ENCODE measurements at regions not wholly inside any gene's neighbourhood (a gene's known extent, or its start where the extent isn't known, plus 50 kb on each side); places are given as distances from the start of the nearest gene placed in this dataset.

DNA sequence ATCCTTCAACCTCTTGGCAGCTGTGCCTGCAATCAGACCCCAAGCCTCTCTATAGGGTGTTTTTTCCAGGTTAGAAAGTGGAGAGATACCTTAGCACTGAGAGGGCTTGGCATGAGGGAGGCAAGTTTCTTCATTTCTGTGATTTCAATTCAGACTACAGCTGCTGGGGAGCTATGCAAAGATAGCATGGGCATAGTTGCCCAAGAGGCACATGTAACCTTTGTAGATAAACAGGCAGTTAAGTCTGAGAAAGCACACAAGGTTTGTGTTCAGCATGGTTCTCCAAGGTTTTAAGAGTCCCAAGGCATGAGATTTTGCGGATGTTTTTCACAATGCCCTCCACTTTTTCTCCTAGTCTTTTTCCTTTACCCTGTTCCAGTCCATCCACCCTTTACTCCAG is 385.0 kb upstream of the ETAA1 start:
- intact Hi-C loops (cut with DNase I), result no loop called here
- no peak for DNase-seq

DNA sequence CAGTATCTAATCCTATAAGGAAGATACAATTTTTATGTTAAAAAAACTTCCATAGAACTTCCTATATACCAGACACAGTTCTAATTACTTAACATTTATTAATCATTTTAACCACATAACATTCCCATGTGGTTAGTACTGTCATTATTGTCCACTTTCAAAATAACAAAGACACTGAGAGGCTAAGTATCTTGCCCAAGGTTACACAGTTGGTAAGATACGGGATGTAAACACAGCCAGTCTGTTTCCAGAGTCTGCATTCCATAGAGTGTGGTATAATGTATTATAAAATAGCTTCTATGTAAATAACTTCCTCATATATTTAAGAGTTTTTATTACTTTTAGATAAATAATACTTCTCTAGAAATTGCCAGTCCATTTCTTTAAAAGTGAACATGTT is 383.3 kb upstream of the ETAA1 start:
- DNase-seq, result no peak
- intact Hi-C loops (cut with DNase I), result no loop called here

DNA sequence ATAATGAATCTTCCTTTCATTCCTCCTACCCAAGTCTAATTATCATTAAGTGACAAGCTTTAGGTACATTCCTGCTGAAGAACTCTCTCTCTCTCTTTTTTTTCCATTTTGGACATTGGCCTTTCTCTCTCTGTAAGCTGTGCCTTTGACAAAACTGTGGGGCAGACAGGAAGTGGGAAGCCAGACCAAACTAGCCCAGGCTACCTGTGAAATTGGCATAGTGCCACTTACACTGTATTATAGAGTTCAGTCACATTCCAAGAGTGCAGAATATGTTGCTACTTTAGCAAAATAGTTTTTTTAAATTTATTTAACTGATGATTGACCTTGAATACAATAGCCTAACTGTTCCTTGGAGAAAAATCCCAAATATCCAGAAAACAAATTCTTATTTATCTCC is 381.5 kb upstream of the ETAA1 start:
- intact Hi-C loops (cut with DNase I), result no loop called here
- DNase-seq, result no peak

- intact Hi-C loops (cut with DNase I), result no loop called here
- DNase-seq, result no peak
Observed at GRCh38 chr2:67018301-67018700, 378.8 kb upstream of the ETAA1 start.

- no peak for DNase-seq
- intact Hi-C loops (cut with DNase I), result no loop called here
Observed at GRCh38 chr2:67032076-67032475, 365.1 kb upstream of the ETAA1 start.

GRCh38 chr2:67036444-67036843 is 360.7 kb upstream of the ETAA1 start:
- DNase-seq, result no peak
- intact Hi-C loops (cut with DNase I), result no loop called here

DNA sequence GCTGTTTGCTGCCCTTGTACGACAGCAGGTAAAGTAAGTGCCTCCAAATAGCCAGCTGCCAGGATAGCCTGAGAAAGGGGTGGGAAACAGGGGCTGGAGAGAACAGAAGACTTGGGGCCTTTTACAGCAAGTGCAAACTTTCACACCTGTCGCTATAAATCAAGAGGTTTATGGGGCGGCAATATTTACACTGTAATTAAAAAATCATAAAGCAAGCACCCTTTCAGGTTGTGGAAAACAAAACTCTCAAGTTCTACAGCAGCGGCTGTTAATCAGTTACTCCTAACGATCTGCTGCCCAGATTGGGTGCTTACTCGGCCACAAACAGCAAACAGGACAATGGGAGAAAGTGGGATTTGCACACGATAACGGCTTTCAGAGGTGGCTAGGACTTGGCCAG is 359.5 kb upstream of the ETAA1 start:
- intact Hi-C loops (cut with DNase I), result no loop called here
- DNase-seq, result no peak

- no peak for DNase-seq
- intact Hi-C loops (cut with DNase I), result no loop called here
Observed at GRCh38 chr2:67038195-67038594, 358.9 kb upstream of the ETAA1 start.

GRCh38 chr2:67039058-67039457 is 358.1 kb upstream of the ETAA1 start:
- DNase-seq, result no peak
- intact Hi-C loops (cut with DNase I), result no loop called here

DNA sequence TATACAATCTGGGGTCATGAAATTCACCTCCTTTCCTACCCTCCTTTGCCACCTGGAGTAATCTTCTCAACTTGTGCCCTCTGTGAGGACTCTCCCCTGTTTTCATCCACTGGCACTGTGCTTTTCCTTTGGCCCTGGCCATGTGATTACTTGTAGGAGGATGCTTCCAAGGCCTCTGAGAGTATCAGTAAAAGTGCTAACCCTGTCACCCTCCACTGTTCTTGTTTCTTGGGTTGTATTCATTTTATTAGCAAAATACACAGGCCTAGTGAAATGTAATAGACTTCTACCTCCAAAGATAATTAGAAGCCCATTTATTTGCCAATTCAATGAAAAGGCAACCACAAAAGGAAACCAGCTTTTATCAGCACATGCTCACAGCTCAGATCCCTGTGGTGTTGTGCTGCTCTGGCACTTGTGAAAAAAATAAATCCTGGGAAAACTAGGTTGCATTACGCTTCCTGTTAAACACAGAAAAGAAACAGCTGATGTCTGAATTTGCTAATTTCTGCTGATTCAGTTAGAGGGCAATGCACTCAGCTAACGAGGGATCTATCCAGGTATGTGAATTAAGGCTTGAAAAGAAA is 357.5 kb upstream of the ETAA1 start:
- intact Hi-C loops (cut with DNase I), result no loop called here
- no peak for DNase-seq

- no peak for DNase-seq
- intact Hi-C loops (cut with DNase I), result no loop called here
Observed at GRCh38 chr2:67041051-67041450, 356.1 kb upstream of the ETAA1 start.

DNA sequence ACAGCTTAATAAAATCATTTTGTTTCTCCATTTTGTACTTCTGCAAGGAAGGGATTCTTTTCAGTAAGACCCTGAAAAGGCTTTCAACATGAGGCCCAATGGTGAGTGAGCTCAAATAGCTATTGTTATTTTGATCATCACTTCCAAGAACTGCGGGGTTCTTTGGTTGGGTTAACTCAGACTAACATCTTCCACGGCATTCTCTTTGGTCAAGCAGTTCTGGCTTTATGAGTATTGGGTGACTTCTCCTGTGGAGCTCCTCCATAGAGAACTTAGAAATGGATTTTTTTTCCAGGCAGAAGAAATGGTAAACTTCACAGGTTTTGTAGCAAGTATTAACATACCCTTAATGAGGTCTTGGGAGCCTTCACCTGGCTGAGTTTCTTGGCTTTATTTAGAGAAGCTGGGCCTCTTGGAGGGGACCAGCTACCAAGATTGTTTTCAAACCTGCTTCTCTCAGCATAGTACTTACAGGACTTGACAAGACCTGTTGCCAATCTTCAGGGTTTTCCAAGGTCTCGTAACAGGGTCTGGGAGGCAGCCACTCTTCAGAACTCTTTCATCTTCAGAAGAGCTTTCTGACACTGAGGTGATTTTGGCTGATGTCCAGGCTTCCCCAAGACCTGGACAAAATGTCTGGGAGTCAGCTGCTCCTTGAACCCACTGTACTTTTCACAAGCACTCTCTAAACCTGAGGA is 353.2 kb upstream of the ETAA1 start:
- no peak for DNase-seq
- intact Hi-C loops (cut with DNase I), result no loop called here

DNA sequence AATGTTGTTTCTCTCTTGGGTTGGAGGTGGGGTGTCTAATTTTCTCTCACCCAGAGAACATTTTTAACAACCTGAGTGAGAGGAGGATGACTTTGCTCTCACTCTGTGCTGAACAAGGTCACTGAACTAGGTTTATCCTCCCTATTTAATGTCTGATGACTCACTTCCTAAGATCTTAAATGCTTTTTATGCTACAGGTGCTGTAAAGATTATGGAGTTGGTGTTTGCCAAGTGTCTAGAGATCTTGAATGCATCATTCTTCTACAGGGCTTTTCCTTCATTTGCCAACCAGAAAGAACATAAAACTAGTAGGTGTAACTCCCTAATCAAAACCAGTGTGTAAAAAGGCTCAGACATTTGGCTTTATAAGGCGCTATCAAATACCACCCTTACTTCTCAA is 350.5 kb upstream of the ETAA1 start:
- no peak for DNase-seq
- intact Hi-C loops (cut with DNase I), result no loop called here

GRCh38 chr2:67048314-67048713 is 348.8 kb upstream of the ETAA1 start:
- no peak for DNase-seq
- intact Hi-C loops (cut with DNase I), result no loop called here

DNA sequence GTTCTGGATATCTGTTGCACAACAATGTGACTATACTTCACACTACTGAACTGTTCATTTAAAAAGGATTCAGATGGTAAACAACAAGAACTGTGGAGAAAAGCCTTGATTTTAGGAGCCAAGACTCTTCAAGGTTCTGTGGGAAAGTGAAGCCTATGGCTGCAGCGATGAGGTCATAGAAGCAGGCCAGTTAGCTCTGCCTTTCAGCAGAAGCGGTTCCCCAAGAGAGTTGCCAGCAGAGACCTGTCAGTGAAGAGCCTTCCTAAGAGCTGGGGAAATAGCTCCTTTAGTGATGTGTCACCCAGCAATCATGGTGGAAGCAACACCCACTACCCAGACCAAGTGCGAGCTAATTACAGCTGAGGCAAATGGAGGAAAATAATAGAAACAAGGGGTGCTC is 346.5 kb upstream of the ETAA1 start:
- intact Hi-C loops (cut with DNase I), result no loop called here
- DNase-seq, result no peak

GRCh38 chr2:67054728-67055127 is 342.4 kb upstream of the ETAA1 start:
- intact Hi-C loops (cut with DNase I), result no loop called here
- no peak for DNase-seq

DNA sequence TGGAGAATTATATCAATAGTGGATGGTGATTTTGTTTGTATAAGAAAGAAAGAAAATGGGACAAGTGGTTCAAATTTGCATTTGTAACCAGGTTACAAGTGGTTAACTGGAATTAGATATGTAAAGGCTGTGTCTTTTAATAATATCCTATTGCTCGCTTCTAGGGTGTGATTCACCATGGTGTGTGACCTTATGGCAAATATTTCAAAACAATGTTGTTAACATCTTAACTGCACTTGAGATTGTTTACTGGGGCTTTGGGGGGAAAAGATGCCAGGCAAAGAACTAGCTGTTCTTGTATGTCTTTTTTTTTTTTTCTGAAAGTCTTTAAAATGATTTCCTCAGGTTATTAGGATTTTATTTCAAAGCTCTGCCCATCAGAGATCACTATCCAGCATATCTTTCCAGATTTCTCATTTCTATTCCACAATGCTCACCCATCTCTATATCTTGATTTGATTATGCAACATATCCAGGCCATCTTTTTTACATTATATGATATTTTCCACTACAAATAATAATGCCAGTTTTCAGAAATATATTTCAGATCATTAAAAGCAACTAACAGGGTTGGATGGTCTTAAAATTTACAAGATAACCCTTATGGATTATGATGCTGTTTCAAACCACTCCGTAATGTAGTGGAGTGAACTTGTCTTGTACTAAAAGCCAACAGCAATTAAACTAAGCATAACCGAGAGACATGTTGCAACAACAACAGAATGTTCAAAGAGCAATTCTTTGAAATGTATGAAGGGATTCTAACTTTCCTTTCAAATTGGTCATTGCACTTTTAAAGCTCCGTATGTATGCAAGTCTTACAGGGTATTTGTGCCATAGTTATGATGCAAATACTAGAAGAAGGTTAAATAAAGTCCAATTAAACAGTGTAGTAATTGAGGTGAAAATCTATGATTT is 341.5 kb upstream of the ETAA1 start:
- no peak for DNase-seq

DNA sequence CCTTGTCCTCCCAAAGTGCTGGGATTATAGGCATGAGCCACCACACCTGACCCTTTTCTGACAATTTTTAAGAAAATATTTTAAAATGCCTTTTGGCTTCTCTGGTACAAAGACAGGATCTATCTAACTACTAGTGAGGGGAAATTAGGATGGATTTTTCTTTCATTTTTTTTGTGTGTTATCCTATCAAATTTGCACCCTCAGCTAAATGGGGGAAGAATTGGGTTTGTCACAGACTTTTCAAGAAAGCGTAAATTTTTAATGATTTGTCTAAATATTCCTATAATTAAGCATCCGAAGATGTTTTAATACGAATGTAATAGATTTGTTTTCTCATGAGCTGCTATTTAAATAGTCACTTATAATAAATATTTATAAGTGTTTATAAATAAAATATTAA is 340.0 kb upstream of the ETAA1 start:
- intact Hi-C loops (cut with DNase I), result no loop called here
- DNase-seq, result no peak

More for the DNA sequence above, 341.5 kb upstream of the ETAA1 start:
- intact Hi-C loops (cut with DNase I), result no loop called here

DNA sequence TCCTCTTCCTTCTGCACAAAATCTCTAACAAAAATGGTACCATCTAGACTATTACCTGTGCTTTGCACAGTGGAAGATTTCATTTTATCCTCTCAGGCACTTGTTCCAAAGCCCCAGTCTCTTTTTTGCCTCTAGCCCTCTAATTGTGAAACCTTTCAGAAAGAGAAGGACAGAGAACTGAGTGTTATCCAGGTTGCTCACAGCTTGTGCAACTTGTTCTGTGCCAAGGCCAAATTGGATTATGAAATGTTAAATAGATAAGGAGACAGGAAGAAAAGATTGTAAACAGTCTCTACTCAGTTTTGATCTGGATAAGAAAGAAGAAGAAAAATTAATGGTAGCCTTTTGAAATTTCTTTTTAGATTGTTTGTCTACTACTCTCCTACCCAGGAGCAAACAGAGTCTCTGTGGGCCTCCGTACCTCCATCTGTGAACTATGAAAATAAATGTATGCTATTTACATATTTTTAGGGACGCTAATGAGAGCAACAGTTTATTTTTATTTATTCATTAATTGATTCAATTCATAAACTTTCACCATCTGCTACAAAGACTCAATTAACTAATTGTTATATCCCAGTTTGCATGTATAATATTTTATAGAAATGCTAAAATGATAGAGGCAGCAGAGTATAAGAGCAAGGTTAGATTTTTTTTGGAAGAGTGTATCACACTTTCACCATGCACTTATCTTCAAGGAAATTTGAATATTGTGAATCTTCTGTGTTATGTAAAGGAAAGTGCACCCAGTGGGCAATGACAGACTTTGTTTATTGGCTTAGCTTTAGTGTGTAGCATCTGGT is 339.0 kb upstream of the ETAA1 start:
- intact Hi-C loops (cut with DNase I), result no loop called here
- DNase-seq, result no peak

DNA sequence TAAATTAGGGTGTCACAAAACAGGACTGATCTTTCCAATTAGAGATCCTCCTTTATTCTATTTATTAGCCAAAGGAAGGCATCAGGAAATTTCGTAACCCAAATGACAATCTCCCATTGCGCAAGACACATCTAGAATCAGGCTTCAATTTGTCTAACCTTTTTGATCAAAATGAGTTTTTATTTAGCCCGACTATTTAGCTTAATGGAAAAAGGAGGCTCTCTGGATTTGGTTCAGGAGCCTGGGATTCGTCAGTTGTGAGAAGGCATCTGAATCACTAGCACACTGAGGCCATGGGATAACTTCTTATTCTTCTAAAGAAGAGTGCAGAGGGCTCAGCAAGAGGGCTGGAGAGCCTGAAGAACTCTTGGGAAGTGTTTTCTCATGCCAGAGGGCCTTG is 332.1 kb upstream of the ETAA1 start:
- no peak for DNase-seq
- intact Hi-C loops (cut with DNase I), result no loop called here

- intact Hi-C loops (cut with DNase I), result no loop called here
- no peak for DNase-seq
Observed at GRCh38 chr2:67066782-67067181, 330.4 kb upstream of the ETAA1 start.
